Breast epithelium (tissue), 4 donors: ENCODE measurements at regions not wholly inside any gene's neighbourhood (a gene's known extent, or its start where the extent isn't known, plus 50 kb on each side); places are given as distances from the start of the nearest gene placed in this dataset.

Source experiments
- DNase-seq, 2 donors: peaks; one replicate each; pipeline ENCODE4 v3.0.0-alpha.2; 2019; ENCODE audit warnings: low spot score in 2 of 2
- H3K27ac ChIP-seq, 2 donors: fragments of 200-600 bp; sonication (generic) in 1 of 2; one replicate each; pipeline ENCODE4 v1.5.1; 2016 to 2019; ENCODE audit warnings: mild to moderate bottlenecking in 1 of 2
- H3K27me3 ChIP-seq, 2 donors: fragments of 200-600 bp; sonication (generic) in 1 of 2; one replicate each; pipeline versions ENCODE4 v1.5.1 to v1.6.0; 2017 to 2019; ENCODE audit warnings: control low read depth in 1 of 2, mild to moderate bottlenecking in 1 of 2
- H3K36me3 ChIP-seq: fragments of 200-600 bp; one replicate; pipeline ENCODE4 v1.5.1; 2019
- H3K4me1 ChIP-seq, 2 donors: fragments of 200-600 bp; sonication (generic); one replicate each; pipeline ENCODE4 v1.5.1; 2016 to 2019; ENCODE audit warnings: control low read depth in 1 of 2
- H3K4me3 ChIP-seq, 3 donors: fragments of 200-600 bp; sonication (generic); 1 replicate in 2 of 3; 2 replicates in 1 of 3; pipeline ENCODE4 v1.5.1; 2016 to 2019; ENCODE audit warnings: mild to moderate bottlenecking in 3 of 3, moderate library complexity in 2 of 3
- H3K9me3 ChIP-seq, 2 donors: fragments of 200-600 bp; sonication (generic) in 1 of 2; one replicate each; pipeline ENCODE4 v1.5.1; 2016 to 2019; ENCODE audit warnings: control low read depth in 1 of 2
- CTCF ChIP-seq, 3 donors: fragments of 450-650 bp; IDR thresholded peaks; one replicate each; pipeline ENCODE4 v1.5.1; 2016 to 2017; ENCODE audit warnings: antibody characterized with exemption in 3 of 3, mild to moderate bottlenecking in 3 of 3, moderate library complexity in 3 of 3
- POLR2A ChIP-seq: fragments of 450-650 bp; IDR thresholded peaks from one replicate; pipeline ENCODE4 v1.6.1; 2016; ENCODE audit warnings: antibody characterized with exemption, mild to moderate bottlenecking, moderate library complexity
- POLR2AphosphoS5 ChIP-seq, 3 donors: sonication (generic); formaldehyde crosslinking; IDR thresholded peaks; one replicate each; pipeline ENCODE4 v1.6.1; 2017; ENCODE audit warnings: antibody characterized with exemption in 3 of 3
- intact Hi-C: fragments of 100-400 bp; cut with DNase I; formaldehyde crosslinking; loops from one replicate; pipeline ENCODE4 v1.15.1; 2023; ENCODE audit warnings: low total_unique reads

- DNase-seq: no peak
- Histone ChIP-seq H3K27ac (no peak overlapping the region), H3K36me3 (no peaks in the 10 kb centered on the region), H3K27me3 (peaks cover 0 to 4% of the 10 kb centered on the region in 2 donors), H3K4me1 (no peaks in the 10 kb centered on the region), H3K4me3 (no peak overlapping the region), H3K9me3 (no peaks in the 10 kb centered on the region)
- TF ChIP-seq CTCF (IDR thresholded peaks at IDR 0.05): no peak
- TF ChIP-seq POLR2AphosphoS5 (IDR thresholded peaks at IDR 0.05): no peak
- no peak for TF ChIP-seq POLR2A
- intact Hi-C loops: no loop called here
Observed at GRCh38 chr15:31228011-31228484, 98.6 kb upstream of the KLF13 start.

- no peak for TF ChIP-seq POLR2A
- TF ChIP-seq CTCF (IDR thresholded peaks at IDR 0.05): no peak
- no peak for TF ChIP-seq POLR2AphosphoS5 (IDR thresholded peaks at IDR 0.05)
- Histone ChIP-seq H3K4me1 (no peaks in the 10 kb centered on the region), H3K36me3 (no peaks in the 10 kb centered on the region), H3K9me3 (no peaks in the 10 kb centered on the region), H3K4me3 (no peak overlapping the region), H3K27me3 (peaks cover 0 to 4% of the 10 kb centered on the region in 2 donors), H3K27ac (no peak overlapping the region)
- intact Hi-C loops: no loop called here
- DNase-seq: no peak
Observed at GRCh38 chr15:31228980-31229826, 97.4 kb upstream of the KLF13 start.

GRCh38 chr15:31230630-31231485 is 95.8 kb upstream of the KLF13 start:
- Histone ChIP-seq H3K36me3 (no peaks in the 10 kb centered on the region), H3K27me3 (peaks cover 0 to 4% of the 10 kb centered on the region in 2 donors), H3K9me3 (no peaks in the 10 kb centered on the region), H3K27ac (no peak overlapping the region), H3K4me1 (peaks cover 0 to 3% of the 10 kb centered on the region in 2 donors), H3K4me3 (no peak overlapping the region)
- no peak for DNase-seq
- no peak for TF ChIP-seq POLR2AphosphoS5 (IDR thresholded peaks at IDR 0.05)
- TF ChIP-seq POLR2A: no peak
- no peak for TF ChIP-seq CTCF (IDR thresholded peaks at IDR 0.05)
- intact Hi-C loops: no loop called here

- H3K27me3 ChIP-seq: no peaks in the 10 kb centered on the region
- no peak overlapping the region for H3K27ac ChIP-seq
- TF ChIP-seq POLR2AphosphoS5 (IDR thresholded peaks at IDR 0.05) (no peak), CTCF (IDR thresholded peaks at IDR 0.05) (no peak), POLR2A (no peak)
- intact Hi-C loops: no loop called here
- H3K36me3 ChIP-seq: no peaks in the 10 kb centered on the region
- H3K4me1 ChIP-seq: peaks cover 0 to 16% of the 10 kb centered on the region in 2 donors
- no peak for DNase-seq
- no peak overlapping the region for H3K4me3 ChIP-seq
- no peaks in the 10 kb centered on the region for H3K9me3 ChIP-seq
Observed at GRCh38 chr15:31234815-31235214, 91.8 kb upstream of the KLF13 start.
